C4-2B (cell line): ENCODE measurements at regions not wholly inside any gene's neighbourhood (a gene's known extent, or its start where the extent isn't known, plus 50 kb on each side); places are given as distances from the start of the nearest gene placed in this dataset.

Experiments used
- CTCF ChIP-seq: fragments of 450-650 bp; conservative IDR thresholded peaks from 2 replicates; pipeline ENCODE4 v1.5.1; 2017; ENCODE audit warnings: mild to moderate bottlenecking
- ZFX ChIP-seq: fragments of 450-650 bp; IDR thresholded peaks from 2 replicates; pipeline ENCODE4 v1.6.1; 2017

- TF ChIP-seq ZFX (no peak), CTCF (no peak)
Measured at GRCh38 chr4:149884046-149884445, 68.4 kb upstream of the IQCM start.
